ENCODE measurements at regions not wholly inside any gene's neighbourhood (a gene's known extent, or its start where the extent isn't known, plus 50 kb on each side); places are given as distances from the start of the nearest gene placed in this dataset.

GRCh38 chr15:47337836-47338235 is 379.5 kb upstream of the SEMA6D start:
- H3K4me3 ChIP-seq (ENCODE audit: low read depth, low read length), result no peak overlapping the region
- no peak for DNase-seq (ENCODE audit: low read depth)
- TF ChIP-seq CTCF (IDR thresholded peaks at IDR 0.05; ENCODE audit: insufficient read depth, low read depth, low read length, missing control alignments), result no peak

GRCh38 chr15:47338771-47339170 is 378.5 kb upstream of the SEMA6D start:
- no peak overlapping the region for H3K4me3 ChIP-seq (ENCODE audit: low read depth, low read length)
- TF ChIP-seq CTCF (IDR thresholded peaks at IDR 0.05; ENCODE audit: insufficient read depth, low read depth, low read length, missing control alignments), result no peak
- DNase-seq (ENCODE audit: low read depth), result no peak

GRCh38 chr15:47339800-47340570 is 377.3 kb upstream of the SEMA6D start:
- no peak overlapping the region for H3K4me3 ChIP-seq (ENCODE audit: low read depth, low read length)
- DNase-seq (ENCODE audit: low read depth), result no peak
- no peak for TF ChIP-seq CTCF (IDR thresholded peaks at IDR 0.05; ENCODE audit: insufficient read depth, low read depth, low read length, missing control alignments)

- no peak for DNase-seq (ENCODE audit: low read depth)
- no peak for TF ChIP-seq CTCF (IDR thresholded peaks at IDR 0.05; ENCODE audit: insufficient read depth, low read depth, low read length, missing control alignments)
- no peak overlapping the region for H3K4me3 ChIP-seq (ENCODE audit: low read depth, low read length)
Observed at GRCh38 chr15:47340571-47340920, 376.8 kb upstream of the SEMA6D start.

GRCh38 chr15:47349179-47349578 is 368.1 kb upstream of the SEMA6D start:
- no peak overlapping the region for H3K4me3 ChIP-seq (ENCODE audit: low read depth, low read length)
- no peak for TF ChIP-seq CTCF (IDR thresholded peaks at IDR 0.05; ENCODE audit: insufficient read depth, low read depth, low read length, missing control alignments)
- no peak for DNase-seq (ENCODE audit: low read depth)

- H3K4me3 ChIP-seq (ENCODE audit: low read depth, low read length), result no peak overlapping the region
- TF ChIP-seq CTCF (IDR thresholded peaks at IDR 0.05; ENCODE audit: insufficient read depth, low read depth, low read length, missing control alignments), result no peak
- no peak for DNase-seq (ENCODE audit: low read depth)
Observed at GRCh38 chr15:47351501-47351900, 365.8 kb upstream of the SEMA6D start.

GRCh38 chr15:47352217-47352616 is 365.1 kb upstream of the SEMA6D start:
- no peak for DNase-seq (ENCODE audit: low read depth)
- TF ChIP-seq CTCF (IDR thresholded peaks at IDR 0.05; ENCODE audit: insufficient read depth, low read depth, low read length, missing control alignments), result no peak
- no peak overlapping the region for H3K4me3 ChIP-seq (ENCODE audit: low read depth, low read length)
